GM12872 (cell line): ENCODE measurements at regions not wholly inside any gene's neighbourhood (a gene's known extent, or its start where the extent isn't known, plus 50 kb on each side); places are given as distances from the start of the nearest gene placed in this dataset.

Experiments used
- CTCF ChIP-seq: IDR thresholded peaks from 3 replicates; pipeline ENCODE4 v1.5.1; 2011; ENCODE audit warnings: low read depth, mild to moderate bottlenecking, low read length, moderate library complexity; ENCODE audit not compliant: insufficient read depth

GRCh38 chr22:48395201-48395600 is 1432.5 kb downstream of the BRD1 start:
- TF ChIP-seq CTCF = no peak

DNA sequence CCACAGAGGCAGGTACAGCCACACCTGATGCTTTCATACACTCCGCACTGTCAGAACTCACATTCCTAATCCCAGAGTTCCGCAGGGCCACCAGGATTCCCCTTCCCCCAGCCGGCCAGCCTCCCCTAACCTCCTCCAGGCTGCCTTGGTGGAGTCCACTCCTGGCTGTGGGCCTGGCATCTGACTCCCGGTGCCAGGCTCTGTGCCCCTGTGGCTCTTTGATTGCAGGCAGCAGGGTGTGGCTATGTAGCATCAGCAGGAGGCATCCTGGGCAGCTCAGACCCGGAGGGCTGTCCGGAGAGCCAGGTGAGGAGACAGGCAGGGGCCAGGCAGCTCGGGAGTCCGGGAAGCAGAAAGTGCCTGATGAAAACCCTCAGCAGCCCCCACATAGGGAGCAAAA is 1432.9 kb downstream of the BRD1 start:
- TF ChIP-seq CTCF = no peak

DNA sequence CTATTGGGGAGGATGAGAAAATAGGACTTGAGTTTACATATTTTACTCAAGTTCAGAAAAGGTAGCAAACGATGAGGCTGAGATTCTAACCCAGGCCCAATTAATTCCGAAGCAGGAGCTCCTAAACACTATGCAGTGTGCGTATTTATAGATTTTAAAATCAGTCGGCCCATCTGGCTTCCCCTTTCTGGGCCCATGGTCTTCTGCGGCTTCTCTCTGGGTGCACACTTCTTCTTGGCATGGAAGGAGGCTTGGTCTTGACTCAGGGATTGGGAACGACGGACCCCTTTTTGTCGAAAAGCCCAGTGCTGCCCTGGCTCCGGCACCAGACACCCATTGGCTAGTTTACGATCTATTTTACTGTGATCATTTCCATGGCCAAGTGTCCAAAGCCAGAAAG is 1433.8 kb downstream of the BRD1 start:
- TF ChIP-seq CTCF = no peak

- no peak for TF ChIP-seq CTCF
Measured at GRCh38 chr22:48393041-48393370, 1434.7 kb downstream of the BRD1 start.

GRCh38 chr22:48391820-48392219 is 1435.9 kb downstream of the BRD1 start:
- TF ChIP-seq CTCF = no peak

DNA sequence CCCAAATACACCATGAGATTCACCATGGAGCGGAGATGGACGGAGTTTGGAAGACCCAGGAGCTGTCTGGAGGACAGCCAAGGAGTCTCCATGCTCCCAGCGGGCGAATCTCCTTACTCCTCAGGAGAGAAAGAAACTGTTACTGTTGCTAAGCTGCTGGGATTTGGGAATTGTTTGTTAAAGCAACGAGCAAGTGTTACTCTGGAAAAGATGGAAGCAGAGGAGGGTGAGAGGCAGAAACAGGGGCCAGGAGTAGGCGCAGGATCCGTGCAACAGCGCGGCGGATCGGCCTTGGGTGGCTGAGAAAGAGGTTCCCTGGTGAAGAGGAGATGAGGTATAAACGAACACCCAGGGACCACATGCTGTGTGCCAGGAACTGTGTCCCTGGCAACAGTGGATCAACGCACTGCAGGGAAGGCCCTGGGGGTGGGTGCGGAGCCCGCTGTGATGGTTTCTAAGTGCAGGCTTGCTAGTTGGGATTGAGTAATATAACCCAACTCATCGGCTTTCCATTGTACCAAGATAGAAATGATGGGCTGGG is 1436.4 kb downstream of the BRD1 start:
- no peak for TF ChIP-seq CTCF

GRCh38 chr22:48389916-48390315 is 1437.8 kb downstream of the BRD1 start:
- no peak for TF ChIP-seq CTCF

DNA sequence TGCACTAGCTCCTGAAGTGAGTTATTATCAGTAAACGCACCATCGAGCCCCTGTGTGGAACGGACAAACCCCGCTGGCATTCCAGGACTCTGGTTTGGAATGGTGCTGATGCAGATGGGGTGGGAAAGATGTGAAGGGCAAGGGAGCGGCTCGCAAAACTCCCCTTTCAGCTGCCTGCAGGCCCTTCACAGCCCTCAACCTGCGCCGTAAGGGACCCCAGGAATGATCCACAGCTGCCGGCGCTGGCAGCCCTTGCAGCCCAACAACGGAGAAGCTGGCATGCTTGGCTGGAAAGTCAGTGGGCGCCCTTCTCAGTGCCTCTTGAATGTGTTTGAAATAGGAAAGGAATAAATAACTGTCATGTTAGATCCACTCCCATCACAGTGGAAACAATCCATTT is 1445.5 kb downstream of the BRD1 start:
- TF ChIP-seq CTCF = no peak
